ENCODE measurements at regions not wholly inside any gene's neighbourhood (a gene's known extent, or its start where the extent isn't known, plus 50 kb on each side); places are given as distances from the start of the nearest gene placed in this dataset.

GRCh38 chr1:29912425-29912824, 676.1 kb downstream of the PTPRU start:
- Histone ChIP-seq H3K4me1 (ENCODE audit: control insufficient read depth in 2 of 2, insufficient read depth in 2 of 2, low read length in 2 of 2) (no peaks in the 10 kb centered on the region), H3K27me3 (ENCODE audit: control insufficient read depth in 2 of 2, insufficient read depth in 2 of 2, low read length in 2 of 2) (peaks cover 2% of the 10 kb centered on the region in 2 donors), H3K9ac (ENCODE audit: low read depth in 1 of 2, low read length in 2 of 2) (no peak overlapping the region), H3K36me3 (ENCODE audit: control insufficient read depth in 2 of 2, insufficient read depth in 2 of 2, low read length in 2 of 2) (no peaks in the 10 kb centered on the region), H3K27ac (ENCODE audit: low read depth in 2 of 2, low read length in 2 of 2) (no peak overlapping the region), H3K4me3 (ENCODE audit: low read length in 2 of 2) (no peak overlapping the region), H3K9me3 (ENCODE audit: control insufficient read depth in 2 of 2, low read length in 2 of 2) (no peaks in the 10 kb centered on the region)

- Histone ChIP-seq H3K4me1 (ENCODE audit: control insufficient read depth in 2 of 2, insufficient read depth in 2 of 2, low read length in 2 of 2) (no peaks in the 10 kb centered on the region), H3K9ac (ENCODE audit: low read depth in 1 of 2, low read length in 2 of 2) (no peak overlapping the region), H3K4me3 (ENCODE audit: low read length in 2 of 2) (no peak overlapping the region), H3K27me3 (ENCODE audit: control insufficient read depth in 2 of 2, insufficient read depth in 2 of 2, low read length in 2 of 2) (peaks cover 2% of the 10 kb centered on the region in 2 donors), H3K27ac (ENCODE audit: low read depth in 2 of 2, low read length in 2 of 2) (no peak overlapping the region), H3K36me3 (ENCODE audit: control insufficient read depth in 2 of 2, insufficient read depth in 2 of 2, low read length in 2 of 2) (no peaks in the 10 kb centered on the region), H3K9me3 (ENCODE audit: control insufficient read depth in 2 of 2, low read length in 2 of 2) (no peaks in the 10 kb centered on the region)
These were observed 673.6 kb downstream of the PTPRU start for GRCh38 chr1:29909962-29910361.

- Histone ChIP-seq H3K9ac (ENCODE audit: low read depth in 1 of 2, low read length in 2 of 2) (no peak overlapping the region), H3K27me3 (ENCODE audit: control insufficient read depth in 2 of 2, insufficient read depth in 2 of 2, low read length in 2 of 2) (peaks cover 0 to 2% of the 10 kb centered on the region in 2 donors), H3K9me3 (ENCODE audit: control insufficient read depth in 2 of 2, low read length in 2 of 2) (no peaks in the 10 kb centered on the region), H3K27ac (ENCODE audit: low read depth in 2 of 2, low read length in 2 of 2) (no peak overlapping the region), H3K4me1 (ENCODE audit: control insufficient read depth in 2 of 2, insufficient read depth in 2 of 2, low read length in 2 of 2) (no peaks in the 10 kb centered on the region), H3K36me3 (ENCODE audit: control insufficient read depth in 2 of 2, insufficient read depth in 2 of 2, low read length in 2 of 2) (no peaks in the 10 kb centered on the region), H3K4me3 (ENCODE audit: low read length in 2 of 2) (no peak overlapping the region)
These were observed 671.3 kb downstream of the PTPRU start for GRCh38 chr1:29907596-29907995.

GRCh38 chr1:29906927-29907326, 670.6 kb downstream of the PTPRU start:
- H3K9me3 ChIP-seq (ENCODE audit: control insufficient read depth in 2 of 2, low read length in 2 of 2): no peaks in the 10 kb centered on the region
- H3K27ac ChIP-seq (ENCODE audit: low read depth in 2 of 2, low read length in 2 of 2): no peak overlapping the region
- no peaks in the 10 kb centered on the region for H3K4me1 ChIP-seq (ENCODE audit: control insufficient read depth in 2 of 2, insufficient read depth in 2 of 2, low read length in 2 of 2)
- H3K36me3 ChIP-seq (ENCODE audit: control insufficient read depth in 2 of 2, insufficient read depth in 2 of 2, low read length in 2 of 2): no peaks in the 10 kb centered on the region
- H3K9ac ChIP-seq (ENCODE audit: low read depth in 1 of 2, low read length in 2 of 2): no peak overlapping the region
- peaks cover 0 to 2% of the 10 kb centered on the region in 2 donors for H3K27me3 ChIP-seq (ENCODE audit: control insufficient read depth in 2 of 2, insufficient read depth in 2 of 2, low read length in 2 of 2)
- no peak overlapping the region for H3K4me3 ChIP-seq (ENCODE audit: low read length in 2 of 2)

- H3K4me3 ChIP-seq (ENCODE audit: low read length in 2 of 2): no peak overlapping the region
- no peaks in the 10 kb centered on the region for H3K27me3 ChIP-seq (ENCODE audit: control insufficient read depth in 2 of 2, insufficient read depth in 2 of 2, low read length in 2 of 2)
- no peak overlapping the region for H3K9ac ChIP-seq (ENCODE audit: low read depth in 1 of 2, low read length in 2 of 2)
- H3K9me3 ChIP-seq (ENCODE audit: control insufficient read depth in 2 of 2, low read length in 2 of 2): no peaks in the 10 kb centered on the region
- H3K27ac ChIP-seq (ENCODE audit: low read depth in 2 of 2, low read length in 2 of 2): no peak overlapping the region
- no peaks in the 10 kb centered on the region for H3K4me1 ChIP-seq (ENCODE audit: control insufficient read depth in 2 of 2, insufficient read depth in 2 of 2, low read length in 2 of 2)
- H3K36me3 ChIP-seq (ENCODE audit: control insufficient read depth in 2 of 2, insufficient read depth in 2 of 2, low read length in 2 of 2): no peaks in the 10 kb centered on the region
These were observed 667.3 kb downstream of the PTPRU start for GRCh38 chr1:29903548-29904166.

GRCh38 chr1:29901624-29902325, 665.5 kb downstream of the PTPRU start:
- Histone ChIP-seq H3K36me3 (ENCODE audit: control insufficient read depth in 2 of 2, insufficient read depth in 2 of 2, low read length in 2 of 2) (no peaks in the 10 kb centered on the region), H3K9ac (ENCODE audit: low read depth in 1 of 2, low read length in 2 of 2) (no peak overlapping the region)

GRCh38 chr1:29900712-29901111, 664.4 kb downstream of the PTPRU start:
- peaks cover 0 to 2% of the 10 kb centered on the region in 2 donors for H3K27me3 ChIP-seq (ENCODE audit: control insufficient read depth in 2 of 2, insufficient read depth in 2 of 2, low read length in 2 of 2)
- H3K27ac ChIP-seq (ENCODE audit: low read depth in 2 of 2, low read length in 2 of 2): no peak overlapping the region
- H3K4me3 ChIP-seq (ENCODE audit: low read length in 2 of 2): no peak overlapping the region
- no peak overlapping the region for H3K9ac ChIP-seq (ENCODE audit: low read depth in 1 of 2, low read length in 2 of 2)
- no peaks in the 10 kb centered on the region for H3K4me1 ChIP-seq (ENCODE audit: control insufficient read depth in 2 of 2, insufficient read depth in 2 of 2, low read length in 2 of 2)
- H3K9me3 ChIP-seq (ENCODE audit: control insufficient read depth in 2 of 2, low read length in 2 of 2): no peaks in the 10 kb centered on the region
- H3K36me3 ChIP-seq (ENCODE audit: control insufficient read depth in 2 of 2, insufficient read depth in 2 of 2, low read length in 2 of 2): no peaks in the 10 kb centered on the region

More at GRCh38 chr1:29901624-29902325, 665.5 kb downstream of the PTPRU start:
- no peaks in the 10 kb centered on the region for H3K9me3 ChIP-seq (ENCODE audit: control insufficient read depth in 2 of 2, low read length in 2 of 2)
- H3K27me3 ChIP-seq (ENCODE audit: control insufficient read depth in 2 of 2, insufficient read depth in 2 of 2, low read length in 2 of 2): no peaks in the 10 kb centered on the region
- no peak overlapping the region for H3K4me3 ChIP-seq (ENCODE audit: low read length in 2 of 2)
- no peaks in the 10 kb centered on the region for H3K4me1 ChIP-seq (ENCODE audit: control insufficient read depth in 2 of 2, insufficient read depth in 2 of 2, low read length in 2 of 2)
- H3K27ac ChIP-seq (ENCODE audit: low read depth in 2 of 2, low read length in 2 of 2): no peak overlapping the region

- H3K36me3 ChIP-seq (ENCODE audit: control insufficient read depth in 2 of 2, insufficient read depth in 2 of 2, low read length in 2 of 2): no peaks in the 10 kb centered on the region
- no peaks in the 10 kb centered on the region for H3K4me1 ChIP-seq (ENCODE audit: control insufficient read depth in 2 of 2, insufficient read depth in 2 of 2, low read length in 2 of 2)
- H3K27ac ChIP-seq (ENCODE audit: low read depth in 2 of 2, low read length in 2 of 2): no peak overlapping the region
- H3K9me3 ChIP-seq (ENCODE audit: control insufficient read depth in 2 of 2, low read length in 2 of 2): no peaks in the 10 kb centered on the region
- peaks cover 0 to 2% of the 10 kb centered on the region in 2 donors for H3K27me3 ChIP-seq (ENCODE audit: control insufficient read depth in 2 of 2, insufficient read depth in 2 of 2, low read length in 2 of 2)
- H3K9ac ChIP-seq (ENCODE audit: low read depth in 1 of 2, low read length in 2 of 2): no peak overlapping the region
- H3K4me3 ChIP-seq (ENCODE audit: low read length in 2 of 2): no peak overlapping the region
These were observed 663.9 kb downstream of the PTPRU start for GRCh38 chr1:29900104-29900679.

GRCh38 chr1:29896791-29897714, 660.7 kb downstream of the PTPRU start:
- no peak overlapping the region for H3K4me3 ChIP-seq (ENCODE audit: low read length in 2 of 2)
- peaks cover 2% of the 10 kb centered on the region in 2 donors for H3K27me3 ChIP-seq (ENCODE audit: control insufficient read depth in 2 of 2, insufficient read depth in 2 of 2, low read length in 2 of 2)
- H3K36me3 ChIP-seq (ENCODE audit: control insufficient read depth in 2 of 2, insufficient read depth in 2 of 2, low read length in 2 of 2): no peaks in the 10 kb centered on the region
- no peak overlapping the region for H3K9ac ChIP-seq (ENCODE audit: low read depth in 1 of 2, low read length in 2 of 2)
- no peaks in the 10 kb centered on the region for H3K4me1 ChIP-seq (ENCODE audit: control insufficient read depth in 2 of 2, insufficient read depth in 2 of 2, low read length in 2 of 2)
- H3K9me3 ChIP-seq (ENCODE audit: control insufficient read depth in 2 of 2, low read length in 2 of 2): no peaks in the 10 kb centered on the region
- no peak overlapping the region for H3K27ac ChIP-seq (ENCODE audit: low read depth in 2 of 2, low read length in 2 of 2)

Measured in mucosa of rectum (tissue), 2 donors.